ENCODE measurements at regions not wholly inside any gene's neighbourhood (a gene's known extent, or its start where the extent isn't known, plus 50 kb on each side); places are given as distances from the start of the nearest gene placed in this dataset.

- TF ChIP-seq SP1 (IDR thresholded peaks at IDR 0.05) (no peak), CTCF (IDR thresholded peaks at IDR 0.05; ENCODE audit: low read depth, low read length, missing input control) (no peak), EGR1 (IDR thresholded peaks at IDR 0.05; ENCODE audit: low read depth in 2 of 2) (no peak), RXRA (IDR thresholded peaks at IDR 0.05) (no peak), MAX (IDR thresholded peaks at IDR 0.05) (no peak)
Measured at GRCh38 chr3:124441766-124442165, 288.5 kb upstream of the UMPS start.

Data from liver (tissue), 3 donors.